NB4 (cell line): ENCODE measurements at regions not wholly inside any gene's neighbourhood (a gene's known extent, or its start where the extent isn't known, plus 50 kb on each side); places are given as distances from the start of the nearest gene placed in this dataset.

Experiments
- CTCF ChIP-seq: IDR thresholded peaks from one replicate; pipeline ENCODE4 v1.5.1; 2012; ENCODE audit warnings: low read depth, low read length
- MAX ChIP-seq: IDR thresholded peaks from 2 replicates; pipeline ENCODE4 v1.6.1; 2011; ENCODE audit warnings: low read depth, low read length
- MYC ChIP-seq: IDR thresholded peaks from 2 replicates; pipeline ENCODE4 v1.6.1; 2011; ENCODE audit warnings: low read depth, low read length
- POLR2A ChIP-seq: IDR thresholded peaks from 2 replicates; pipeline ENCODE4 v1.6.1; 2011; ENCODE audit warnings: mild to moderate bottlenecking; ENCODE audit not compliant: insufficient read length; ENCODE audit errors: extremely low read depth

GRCh38 chr10:46171661-46172060 lies 115.1 kb upstream of the ANTXRL start:
- TF ChIP-seq CTCF (no peak), MYC (no peak), POLR2A (no peak), MAX (no peak)
